ENCODE measurements at regions not wholly inside any gene's neighbourhood (a gene's known extent, or its start where the extent isn't known, plus 50 kb on each side); places are given as distances from the start of the nearest gene placed in this dataset.

DNA sequence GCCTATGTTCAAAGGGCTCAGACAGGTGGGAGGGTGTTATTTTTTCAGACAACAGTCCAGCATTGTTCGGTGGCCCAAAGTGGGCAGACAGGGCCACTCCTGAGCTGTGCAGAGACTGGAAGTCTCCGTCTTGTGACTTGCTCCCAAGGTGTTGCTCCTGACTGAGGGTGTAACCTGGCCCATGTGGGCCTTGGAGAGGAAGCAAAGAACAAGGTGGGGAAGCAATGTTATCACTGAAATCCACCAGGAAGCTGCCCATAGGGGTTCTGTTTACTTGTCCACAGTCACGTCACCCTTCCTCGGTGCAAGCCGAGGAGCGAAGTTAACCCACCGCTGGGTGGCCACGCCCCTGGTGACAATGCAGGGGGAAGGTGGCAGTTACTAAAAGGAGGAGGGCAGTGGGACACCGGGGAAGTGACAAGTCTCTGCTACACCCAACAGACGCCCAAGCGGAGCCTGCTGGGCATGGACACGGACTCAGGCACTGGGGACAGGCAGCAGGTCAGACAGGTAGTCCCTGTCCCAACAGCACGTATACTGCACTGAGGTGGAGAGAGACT is 311.6 kb upstream of the MKI67 start:
- H3K27ac ChIP-seq, result no peak overlapping the region
- no peaks in the 10 kb centered on the region for H3K9me2 ChIP-seq (replicated peaks; ENCODE audit: insufficient read depth)
- H3K36me3 ChIP-seq (replicated peaks; ENCODE audit: insufficient read depth, low read depth), result no peaks in the 10 kb centered on the region
- H3K79me2 ChIP-seq, result no peaks in the 10 kb centered on the region
- H3K4me2 ChIP-seq, result no peak overlapping the region
- no peaks in the 10 kb centered on the region for H4K20me1 ChIP-seq (ENCODE audit: insufficient read depth, poor library complexity, severe bottlenecking)
- H3K27me3 ChIP-seq, result peaks cover 5% of the 10 kb centered on the region
- WGBS (ENCODE audit: low lambda C conversion rate, missing lambda C conversion rate), result 84% methylated on average over 13 of the region's 13 CpGs
- peaks cover 13% of the 10 kb centered on the region for H3K4me1 ChIP-seq (ENCODE audit: insufficient read depth)
- no peak for DNase-seq (ENCODE audit: low spot score)
- no peaks in the 10 kb centered on the region for H3K9me3 ChIP-seq (ENCODE audit: low read depth)
- TF ChIP-seq, protein P1, sequence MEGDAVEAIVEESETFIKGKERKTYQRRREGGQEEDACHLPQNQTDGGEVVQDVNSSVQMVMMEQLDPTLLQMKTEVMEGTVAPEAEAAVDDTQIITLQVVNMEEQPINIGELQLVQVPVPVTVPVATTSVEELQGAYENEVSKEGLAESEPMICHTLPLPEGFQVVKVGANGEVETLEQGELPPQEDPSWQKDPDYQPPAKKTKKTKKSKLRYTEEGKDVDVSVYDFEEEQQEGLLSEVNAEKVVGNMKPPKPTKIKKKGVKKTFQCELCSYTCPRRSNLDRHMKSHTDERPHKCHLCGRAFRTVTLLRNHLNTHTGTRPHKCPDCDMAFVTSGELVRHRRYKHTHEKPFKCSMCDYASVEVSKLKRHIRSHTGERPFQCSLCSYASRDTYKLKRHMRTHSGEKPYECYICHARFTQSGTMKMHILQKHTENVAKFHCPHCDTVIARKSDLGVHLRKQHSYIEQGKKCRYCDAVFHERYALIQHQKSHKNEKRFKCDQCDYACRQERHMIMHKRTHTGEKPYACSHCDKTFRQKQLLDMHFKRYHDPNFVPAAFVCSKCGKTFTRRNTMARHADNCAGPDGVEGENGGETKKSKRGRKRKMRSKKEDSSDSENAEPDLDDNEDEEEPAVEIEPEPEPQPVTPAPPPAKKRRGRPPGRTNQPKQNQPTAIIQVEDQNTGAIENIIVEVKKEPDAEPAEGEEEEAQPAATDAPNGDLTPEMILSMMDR (IDR thresholded peaks at IDR 0.05; ENCODE audit: poor library complexity), result no peak
- TF ChIP-seq EZH2phosphoT487 (IDR thresholded peaks at IDR 0.05; ENCODE audit: low read depth, severe bottlenecking, unreplicated experiment), result no peak
- TF ChIP-seq EZH2 (IDR thresholded peaks at IDR 0.05; ENCODE audit: borderline replicate concordance), result no peak
- H2AFZ ChIP-seq, result no peak overlapping the region
- no peak overlapping the region for H3K4me3 ChIP-seq

DNA sequence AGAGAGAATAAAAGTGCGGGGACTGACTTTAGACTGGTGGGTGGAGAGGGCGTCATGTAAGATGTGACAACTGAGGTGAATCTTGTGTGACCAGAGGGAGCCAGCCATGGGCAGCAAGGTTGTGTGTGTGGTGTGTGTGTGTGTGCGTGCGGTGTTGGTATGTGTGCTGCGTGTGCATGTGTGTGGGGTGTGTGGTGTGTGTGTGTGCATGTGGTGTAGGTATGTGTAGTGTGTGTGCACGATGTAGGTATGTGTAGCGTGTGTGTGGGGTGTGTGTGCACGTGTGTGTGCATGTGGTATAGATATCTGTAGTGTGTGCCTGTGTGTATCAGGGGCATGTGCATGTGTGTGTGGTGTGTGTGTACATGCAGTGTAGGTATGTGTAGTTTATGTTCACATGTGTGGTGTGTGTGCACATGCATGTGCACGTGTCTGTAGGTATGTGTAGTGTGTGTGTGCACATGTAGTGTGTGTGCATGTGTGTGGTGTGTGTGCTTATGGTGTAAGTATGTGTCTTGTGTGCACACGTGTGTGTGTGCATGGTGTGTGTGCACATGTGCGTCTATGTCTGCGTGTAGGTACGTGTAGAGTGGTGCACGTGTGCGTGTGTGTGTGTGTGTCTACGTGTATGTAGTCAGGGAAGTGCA is 312.3 kb upstream of the MKI67 start:
- no peaks in the 10 kb centered on the region for H4K20me1 ChIP-seq (ENCODE audit: insufficient read depth, poor library complexity, severe bottlenecking)
- H2AFZ ChIP-seq, result no peak overlapping the region
- H3K9me2 ChIP-seq (replicated peaks; ENCODE audit: insufficient read depth), result no peaks in the 10 kb centered on the region
- H3K27me3 ChIP-seq, result peaks cover 5% of the 10 kb centered on the region
- H3K9me3 ChIP-seq (ENCODE audit: low read depth), result no peaks in the 10 kb centered on the region
- DNase-seq (ENCODE audit: low spot score), result no peak
- H3K4me2 ChIP-seq, result no peak overlapping the region
- no peaks in the 10 kb centered on the region for H3K36me3 ChIP-seq (replicated peaks; ENCODE audit: insufficient read depth, low read depth)
- no peak overlapping the region for H3K4me3 ChIP-seq
- WGBS (ENCODE audit: low lambda C conversion rate, missing lambda C conversion rate), result 96% methylated on average over 16 of the region's 16 CpGs
- TF ChIP-seq, protein P1 (IDR thresholded peaks at IDR 0.05; ENCODE audit: poor library complexity), result no peak
- TF ChIP-seq EZH2phosphoT487 (IDR thresholded peaks at IDR 0.05; ENCODE audit: low read depth, severe bottlenecking, unreplicated experiment) (no peak), EZH2 (IDR thresholded peaks at IDR 0.05; ENCODE audit: borderline replicate concordance) (no peak)
- H3K4me1 ChIP-seq (ENCODE audit: insufficient read depth), result peaks cover 13% of the 10 kb centered on the region
- H3K27ac ChIP-seq, result no peak overlapping the region
- no peaks in the 10 kb centered on the region for H3K79me2 ChIP-seq

DNA sequence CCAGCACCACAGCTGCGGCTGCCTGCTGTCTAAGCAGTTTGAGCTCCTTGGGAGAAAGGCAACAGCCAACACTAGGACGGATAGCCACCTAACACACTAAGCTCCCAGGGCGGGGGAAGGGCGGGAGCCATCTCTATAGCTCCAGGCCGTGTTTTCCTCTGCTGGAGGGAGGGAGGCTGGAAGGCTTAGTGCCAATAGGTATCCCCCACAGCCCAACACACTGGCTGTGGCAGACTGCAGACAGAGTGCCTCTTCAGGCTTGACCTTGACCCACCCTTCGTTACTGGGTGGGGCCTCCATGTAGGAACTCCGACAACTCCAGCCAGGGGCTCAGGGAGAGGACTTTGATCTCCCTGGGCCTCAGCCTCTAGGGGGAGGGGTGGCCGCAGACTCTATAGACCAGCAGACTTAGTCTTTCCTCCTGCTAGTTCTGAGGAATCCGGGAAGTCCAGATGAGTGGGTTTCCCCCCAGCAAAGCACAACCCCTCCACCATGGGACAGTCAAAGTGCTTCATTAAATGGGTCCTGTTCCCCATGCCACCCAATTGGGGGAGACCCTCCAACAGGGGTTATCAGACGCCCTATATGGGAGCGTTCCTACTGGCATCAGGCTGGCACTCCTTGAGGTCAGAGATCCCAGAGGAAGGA is 314.4 kb upstream of the MKI67 start:
- WGBS (ENCODE audit: low lambda C conversion rate, missing lambda C conversion rate), result 50% methylated on average over 11 of the region's 11 CpGs
- H3K4me2 ChIP-seq, result peak overlapping the region; percentile 36

More for the DNA sequence above, 314.4 kb upstream of the MKI67 start:
- TF ChIP-seq EZH2phosphoT487 (IDR thresholded peaks at IDR 0.05; ENCODE audit: low read depth, severe bottlenecking, unreplicated experiment), result no peak
- no peak for TF ChIP-seq EZH2 (IDR thresholded peaks at IDR 0.05; ENCODE audit: borderline replicate concordance)
- TF ChIP-seq, protein P1 (IDR thresholded peaks at IDR 0.05; ENCODE audit: poor library complexity), result no peak
- peaks cover 5% of the 10 kb centered on the region for H3K27me3 ChIP-seq
- no peaks in the 10 kb centered on the region for H3K9me3 ChIP-seq (ENCODE audit: low read depth)
- H4K20me1 ChIP-seq (ENCODE audit: insufficient read depth, poor library complexity, severe bottlenecking), result no peaks in the 10 kb centered on the region
- peak overlapping the region; percentile 66 for H3K27ac ChIP-seq
- H3K79me2 ChIP-seq, result no peaks in the 10 kb centered on the region
- no peaks in the 10 kb centered on the region for H3K36me3 ChIP-seq (replicated peaks; ENCODE audit: insufficient read depth, low read depth)
- DNase-seq (ENCODE audit: low spot score), result peak; percentile 69
- no peaks in the 10 kb centered on the region for H3K9me2 ChIP-seq (replicated peaks; ENCODE audit: insufficient read depth)
- H2AFZ ChIP-seq, result no peak overlapping the region
- H3K4me1 ChIP-seq (ENCODE audit: insufficient read depth), result peaks cover 13% of the 10 kb centered on the region
- no peak overlapping the region for H3K4me3 ChIP-seq
